HG03135 (cell line): ENCODE measurements at regions not wholly inside any gene's neighbourhood (a gene's known extent, or its start where the extent isn't known, plus 50 kb on each side); places are given as distances from the start of the nearest gene placed in this dataset.

ENCODE experiments used
- ATAC-seq: cut with Tn5 transposase; IDR thresholded peaks from one replicate; pipeline ENCODE4 v1.9.1; 2021; ENCODE audit warnings: mild to moderate bottlenecking, moderate library complexity; ENCODE audit not compliant: unreplicated experiment

- ATAC-seq, result no peak
These were observed 677.3 kb upstream of the KIRREL3 start for GRCh38 chr11:127677660-127678425.

DNA sequence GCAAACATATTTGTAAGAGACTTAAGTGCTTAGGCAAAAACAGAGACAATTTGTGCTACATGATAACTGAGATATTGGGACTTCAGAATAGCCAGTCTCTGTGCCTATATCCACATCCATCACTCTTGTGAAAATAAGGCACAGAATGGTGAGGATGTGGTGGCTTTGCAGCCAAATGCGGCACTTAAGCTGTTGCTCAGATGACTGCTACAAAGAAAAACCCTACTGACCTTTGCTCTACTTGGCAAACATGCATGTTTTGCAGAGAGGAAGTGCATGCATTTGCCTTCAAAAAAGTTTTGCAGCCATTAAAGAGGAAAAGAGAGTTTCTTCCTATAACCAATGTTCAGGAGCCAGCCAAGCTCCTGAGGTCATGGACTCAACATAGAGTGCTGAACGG is 675.0 kb upstream of the KIRREL3 start:
- no peak for ATAC-seq

DNA sequence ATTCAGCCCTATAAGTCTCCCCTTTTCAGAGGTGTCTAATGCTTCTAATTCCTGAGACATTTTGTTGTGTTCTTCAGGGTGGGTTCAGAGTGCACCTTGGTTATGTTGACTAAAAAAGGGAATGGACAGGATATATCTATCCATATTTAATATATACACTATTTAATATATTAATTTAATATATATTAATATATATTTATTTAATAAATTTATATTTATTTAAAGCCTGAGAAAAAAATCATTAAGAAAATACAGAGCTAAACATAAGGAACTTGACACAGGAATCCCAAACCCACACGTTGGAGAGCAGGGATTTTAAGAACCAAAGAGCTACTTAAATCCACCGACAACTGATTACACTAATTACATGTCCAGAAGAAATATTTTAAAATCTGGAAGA is 674.2 kb upstream of the KIRREL3 start:
- no peak for ATAC-seq

- ATAC-seq, result no peak
These were observed 670.0 kb upstream of the KIRREL3 start for GRCh38 chr11:127670374-127671119.

GRCh38 chr11:127656116-127656836 is 655.7 kb upstream of the KIRREL3 start:
- no peak for ATAC-seq

- ATAC-seq, result no peak
These were observed 652.5 kb upstream of the KIRREL3 start for GRCh38 chr11:127653076-127653475.

- no peak for ATAC-seq
These were observed 651.3 kb upstream of the KIRREL3 start for GRCh38 chr11:127651888-127652221.

- ATAC-seq, result no peak
These were observed 650.8 kb upstream of the KIRREL3 start for GRCh38 chr11:127651175-127651887.

DNA sequence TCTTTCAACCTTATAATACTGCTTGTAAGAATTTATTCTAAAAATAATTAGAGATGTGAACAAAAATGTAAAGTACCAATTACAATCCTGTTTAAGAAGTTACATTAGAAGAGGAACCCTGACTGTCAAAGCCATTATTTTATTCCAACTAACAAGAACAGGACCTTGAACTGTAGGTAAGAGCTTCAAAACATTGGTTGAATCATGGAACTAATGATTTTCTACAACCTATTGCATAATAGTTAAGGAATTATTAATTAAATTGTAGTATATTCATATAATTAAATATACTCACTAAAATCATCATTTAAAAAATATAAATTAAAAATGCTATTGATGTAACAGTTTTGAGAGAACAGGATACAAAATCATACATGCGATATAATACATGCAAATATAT is 649.4 kb upstream of the KIRREL3 start:
- ATAC-seq, result no peak

- ATAC-seq, result no peak
These were observed 648.5 kb upstream of the KIRREL3 start for GRCh38 chr11:127649071-127649470.

DNA sequence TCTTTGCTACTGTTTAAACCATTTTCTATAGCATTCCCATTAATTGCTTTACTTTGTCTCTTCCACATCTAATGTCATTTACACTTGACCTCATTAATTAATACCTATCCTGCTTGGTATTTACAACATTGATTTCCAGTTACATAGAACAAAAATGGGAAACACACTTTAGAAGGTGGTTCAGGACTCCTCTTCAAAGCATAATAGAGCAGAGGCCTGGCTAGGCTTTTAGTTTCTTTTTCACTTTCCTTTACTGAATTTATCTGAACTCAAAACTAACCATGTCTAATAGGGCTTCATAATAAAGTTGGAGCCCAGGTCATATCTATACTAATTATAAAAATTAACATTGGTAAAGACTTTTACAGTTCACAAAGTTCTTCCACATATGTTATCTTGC is 648.0 kb upstream of the KIRREL3 start:
- no peak for ATAC-seq

- no peak for ATAC-seq
These were observed 643.8 kb upstream of the KIRREL3 start for GRCh38 chr11:127644366-127644765.

- ATAC-seq, result no peak
These were observed 642.9 kb upstream of the KIRREL3 start for GRCh38 chr11:127643268-127644058.

DNA sequence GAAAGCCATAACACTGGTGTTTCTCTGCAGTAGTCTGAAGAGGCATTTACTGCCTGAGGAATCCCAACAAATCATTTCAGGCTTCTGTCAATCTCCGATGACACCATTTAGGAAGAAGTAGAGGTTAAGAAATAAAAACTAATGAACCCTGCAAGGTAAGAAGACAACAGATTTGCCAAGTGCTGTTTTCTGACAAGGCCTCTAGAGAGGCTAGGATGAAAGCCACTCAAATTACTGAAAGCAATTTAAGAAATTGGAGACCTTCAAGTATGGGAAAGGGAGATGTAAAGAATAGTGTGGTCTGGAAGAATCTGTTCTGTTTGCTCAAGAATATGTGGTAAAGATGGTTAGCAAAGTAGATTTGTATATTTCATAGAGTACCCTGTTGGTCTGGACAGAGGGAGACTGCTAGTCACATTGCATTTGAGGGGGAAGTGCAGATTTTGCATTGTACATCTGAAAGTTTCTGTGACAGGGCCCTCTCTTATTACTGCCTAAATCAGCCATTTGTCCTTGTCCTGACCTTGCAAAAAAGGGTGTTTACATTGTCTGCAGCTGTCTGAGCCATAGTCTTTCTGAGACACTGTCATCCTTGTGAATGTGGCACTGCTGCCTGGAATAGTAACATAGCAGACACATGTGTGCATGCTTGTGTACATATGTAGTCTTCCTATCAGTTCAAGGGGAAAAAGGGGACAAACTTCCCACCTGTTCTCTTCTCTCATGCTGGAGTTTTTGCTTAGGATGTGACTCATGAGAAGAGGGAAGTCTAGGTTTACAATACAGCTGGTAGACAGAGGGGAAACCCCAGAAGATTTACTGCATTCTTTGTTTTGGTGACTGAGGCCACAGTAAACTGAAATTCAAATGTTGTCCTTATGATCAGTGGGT is 640.2 kb upstream of the KIRREL3 start:
- no peak for ATAC-seq

DNA sequence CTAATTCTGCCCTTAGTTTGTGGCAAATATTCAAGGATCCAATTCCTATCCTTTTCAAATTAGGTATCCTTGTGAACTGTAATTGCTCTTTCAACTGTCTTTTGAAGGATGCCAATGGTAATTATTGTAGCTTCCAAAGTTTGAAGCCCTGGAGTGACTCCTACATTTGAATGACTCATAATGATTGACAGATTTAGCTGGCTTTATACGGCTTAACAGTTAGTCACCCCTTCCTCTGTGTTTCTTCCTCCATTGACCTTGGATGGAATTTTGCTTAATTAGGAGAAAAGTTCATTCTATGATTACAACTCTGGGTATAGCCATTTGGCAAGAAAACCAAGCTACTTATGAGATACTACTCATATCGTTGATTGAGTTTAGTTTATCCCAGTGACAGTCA is 639.3 kb upstream of the KIRREL3 start:
- no peak for ATAC-seq

DNA sequence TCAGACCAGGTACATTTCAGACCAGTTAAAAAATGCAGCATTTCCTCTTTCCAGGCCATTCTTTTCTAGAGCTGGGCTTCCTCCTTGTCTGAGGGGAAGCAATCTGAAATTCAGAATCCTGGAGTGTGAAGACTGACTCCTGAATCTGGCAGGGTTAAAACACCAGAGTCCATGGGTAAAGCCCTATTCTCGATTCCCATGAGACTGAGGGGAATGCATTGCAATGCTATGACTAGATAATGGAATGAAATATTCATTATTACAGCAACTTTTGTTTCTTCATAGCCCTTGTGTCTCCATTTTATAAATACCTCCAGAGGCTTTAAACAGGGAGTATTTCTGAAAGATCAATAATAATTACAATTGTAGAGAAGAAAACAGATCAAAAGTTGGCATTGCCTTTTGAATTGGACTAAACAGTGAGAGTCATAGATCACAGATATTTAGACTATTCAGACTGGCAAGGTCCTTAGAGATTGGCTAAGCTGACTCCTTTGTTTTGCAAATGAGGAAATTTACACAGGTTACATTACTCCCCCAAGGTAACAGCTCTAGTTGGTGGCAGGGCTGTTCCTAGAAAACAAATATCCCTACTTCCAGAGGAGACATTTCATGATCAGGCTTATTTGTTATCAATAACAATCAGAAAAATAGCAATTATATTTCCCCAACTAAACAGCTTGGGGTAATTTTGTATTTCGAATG is 632.6 kb upstream of the KIRREL3 start:
- ATAC-seq, result no peak

- ATAC-seq, result no peak
These were observed 632.0 kb upstream of the KIRREL3 start for GRCh38 chr11:127632546-127632945.

DNA sequence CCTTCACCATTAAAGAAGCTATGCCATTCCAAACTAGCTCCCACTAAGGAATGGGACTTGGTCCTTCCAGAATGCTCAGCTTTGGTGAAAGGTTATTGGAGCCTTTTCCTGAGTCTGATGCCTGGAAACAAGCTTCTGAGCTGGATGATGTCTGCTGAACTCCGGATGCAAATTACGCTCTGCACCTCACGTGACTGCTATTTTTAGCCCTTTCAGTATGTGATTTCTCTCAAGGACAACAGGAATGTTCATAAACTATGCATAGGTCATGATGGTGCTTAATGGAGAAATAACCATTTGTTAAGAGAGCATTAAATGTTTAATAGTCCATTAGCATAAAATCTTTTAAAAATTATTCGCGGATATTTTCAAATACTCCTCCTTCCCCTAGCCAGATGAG is 631.4 kb upstream of the KIRREL3 start:
- no peak for ATAC-seq

- no peak for ATAC-seq
These were observed 628.6 kb upstream of the KIRREL3 start for GRCh38 chr11:127629200-127629599.
